Smooth muscle cell (in vitro differentiated cells): ENCODE measurements at regions not wholly inside any gene's neighbourhood (a gene's known extent, or its start where the extent isn't known, plus 50 kb on each side); places are given as distances from the start of the nearest gene placed in this dataset.
"Not testable (repeated sequence)": the region's sequence is repeated elsewhere in the genome, so short reads cannot be mapped to it uniquely, and the experiment has no call there.

Source experiments
- DNase-seq: peaks from one replicate; lab custom pipeline; 2025; ENCODE audit not compliant: unreplicated experiment; lab: John Stamatoyannopoulos, UW
- H2AFZ ChIP-seq: fragments of 200-600 bp; sonication (generic); 2 replicates; pipeline ENCODE4 v1.6.0; 2016; ENCODE audit warnings: antibody characterized with exemption, low read depth, mild to moderate bottlenecking
- H3F3A ChIP-seq: fragments of 200-600 bp; sonication (generic); 2 replicates; pipeline ENCODE4 v1.6.0; 2017; ENCODE audit warnings: antibody characterized with exemption, low read depth
- H3K27ac ChIP-seq: fragments of 200-600 bp; sonication (generic); 2 replicates; pipeline ENCODE4 v1.5.1; 2016; ENCODE audit warnings: low read depth, mild to moderate bottlenecking
- H3K27me3 ChIP-seq: fragments of 200-600 bp; sonication (generic); 2 replicates; pipeline ENCODE4 v1.6.1; 2016; ENCODE audit warnings: low read depth, mild to moderate bottlenecking
- H3K36me3 ChIP-seq: fragments of 200-600 bp; sonication (generic); 2 replicates; pipeline ENCODE4 v1.5.1; 2016; ENCODE audit warnings: low read depth
- H3K4me1 ChIP-seq: fragments of 200-600 bp; sonication (generic); 2 replicates; pipeline ENCODE4 v1.5.1; 2016; ENCODE audit warnings: low read depth
- H3K4me2 ChIP-seq: fragments of 200-600 bp; sonication (generic); 2 replicates; pipeline ENCODE4 v1.6.0; 2016; ENCODE audit warnings: mild to moderate bottlenecking
- H3K4me3 ChIP-seq: fragments of 200-600 bp; sonication (generic); 2 replicates; pipeline ENCODE4 v1.5.1; 2016; ENCODE audit warnings: mild to moderate bottlenecking
- H3K79me2 ChIP-seq: fragments of 200-600 bp; sonication (generic); 2 replicates; pipeline ENCODE4 v1.6.0; 2016; ENCODE audit warnings: low read depth, mild to moderate bottlenecking
- H3K9ac ChIP-seq: fragments of 200-600 bp; sonication (generic); 2 replicates; pipeline ENCODE4 v1.6.0; 2016; ENCODE audit warnings: low read depth
- H3K9me3 ChIP-seq: fragments of 200-600 bp; sonication (generic); replicated peaks from 2 replicates; pipeline ENCODE4 v1.5.1; 2016; ENCODE audit warnings: low read depth
- H4K20me1 ChIP-seq: fragments of 200-600 bp; sonication (generic); 2 replicates; pipeline ENCODE4 v1.6.0; 2016; ENCODE audit warnings: low read depth
- WGBS: methylation state at CpG from one replicate; pipeline ENCODE4 v1.1.7; 2016; ENCODE audit warnings: low lambda C conversion rate; 5-methylcytosine and 5-hydroxymethylcytosine counted together
- TF ChIP-seq, protein P1 (sequence below): fragments of 200-600 bp; sonication (generic); IDR thresholded peaks from 2 replicates; pipeline ENCODE4 v1.5.1; 2017; ENCODE audit warnings: borderline replicate concordance, mild to moderate bottlenecking, antibody characterized with exemption; ENCODE audit not compliant: insufficient read depth, poor library complexity, severe bottlenecking

DNA sequence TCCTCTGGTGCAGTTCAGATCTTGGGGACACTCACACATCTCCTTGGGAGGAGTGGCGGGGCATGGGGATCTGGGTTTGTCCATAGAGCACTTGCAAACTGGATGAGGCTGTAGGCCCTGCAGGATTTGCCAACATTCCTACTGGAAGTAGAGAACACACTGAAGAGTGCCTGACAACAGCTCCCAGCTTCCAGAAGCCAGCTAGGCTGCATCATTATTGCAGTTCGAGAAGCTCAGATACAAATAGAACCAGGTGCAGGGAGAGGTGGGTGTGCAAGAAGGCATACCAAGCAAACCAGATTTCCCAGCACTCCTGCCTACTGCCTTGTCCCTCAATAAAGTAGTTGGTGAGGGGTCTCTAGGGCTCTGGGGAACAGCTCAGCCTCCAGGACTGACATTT is 52.5 kb downstream of the RHOB start:
- no peaks in the 10 kb centered on the region for H3K27me3 ChIP-seq
- H3K27ac ChIP-seq = no peak overlapping the region
- DNase-seq = no peak
- H2AFZ ChIP-seq = no peak overlapping the region
- H3K79me2 ChIP-seq = no peaks in the 10 kb centered on the region
- H3K36me3 ChIP-seq = no peaks in the 10 kb centered on the region
- peaks cover 5% of the 10 kb centered on the region for H3K4me1 ChIP-seq
- TF ChIP-seq, protein P1, sequence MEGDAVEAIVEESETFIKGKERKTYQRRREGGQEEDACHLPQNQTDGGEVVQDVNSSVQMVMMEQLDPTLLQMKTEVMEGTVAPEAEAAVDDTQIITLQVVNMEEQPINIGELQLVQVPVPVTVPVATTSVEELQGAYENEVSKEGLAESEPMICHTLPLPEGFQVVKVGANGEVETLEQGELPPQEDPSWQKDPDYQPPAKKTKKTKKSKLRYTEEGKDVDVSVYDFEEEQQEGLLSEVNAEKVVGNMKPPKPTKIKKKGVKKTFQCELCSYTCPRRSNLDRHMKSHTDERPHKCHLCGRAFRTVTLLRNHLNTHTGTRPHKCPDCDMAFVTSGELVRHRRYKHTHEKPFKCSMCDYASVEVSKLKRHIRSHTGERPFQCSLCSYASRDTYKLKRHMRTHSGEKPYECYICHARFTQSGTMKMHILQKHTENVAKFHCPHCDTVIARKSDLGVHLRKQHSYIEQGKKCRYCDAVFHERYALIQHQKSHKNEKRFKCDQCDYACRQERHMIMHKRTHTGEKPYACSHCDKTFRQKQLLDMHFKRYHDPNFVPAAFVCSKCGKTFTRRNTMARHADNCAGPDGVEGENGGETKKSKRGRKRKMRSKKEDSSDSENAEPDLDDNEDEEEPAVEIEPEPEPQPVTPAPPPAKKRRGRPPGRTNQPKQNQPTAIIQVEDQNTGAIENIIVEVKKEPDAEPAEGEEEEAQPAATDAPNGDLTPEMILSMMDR = no peak
- no peaks in the 10 kb centered on the region for H3F3A ChIP-seq
- H3K9ac ChIP-seq = no peak overlapping the region
- no peaks in the 10 kb centered on the region for H3K9me3 ChIP-seq
- no peak overlapping the region for H3K4me2 ChIP-seq
- no peak overlapping the region for H3K4me3 ChIP-seq
- 93% methylated on average over 2 of the region's 2 CpGs for WGBS
- no peaks in the 10 kb centered on the region for H4K20me1 ChIP-seq

DNA sequence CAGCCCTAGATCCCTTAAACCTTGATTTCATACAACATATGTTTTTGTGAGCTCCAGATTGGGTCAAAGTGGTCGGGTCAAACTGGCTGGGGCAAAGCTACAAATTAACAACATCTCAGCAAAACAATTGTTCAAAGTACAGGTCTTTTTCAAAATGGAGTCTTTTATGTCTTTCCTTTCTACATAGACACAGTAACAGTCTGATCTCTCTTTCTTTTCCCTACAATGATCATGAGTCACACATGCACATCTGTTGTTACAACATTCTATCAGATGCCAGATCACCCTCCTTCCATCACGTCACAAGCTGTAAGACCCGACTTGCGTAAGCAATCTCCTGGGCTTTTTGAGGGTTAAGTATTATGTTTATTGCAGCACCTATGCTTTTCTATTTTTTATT is 55.1 kb downstream of the RHOB start:
- TF ChIP-seq, protein P1 = no peak
- H3K4me2 ChIP-seq = no peak overlapping the region
- DNase-seq = no peak
- H3K27ac ChIP-seq = peak overlapping the region; percentile 48
- 40% methylated on average over 4 of the region's 4 CpGs for WGBS
- H3K4me3 ChIP-seq = no peak overlapping the region
- no peaks in the 10 kb centered on the region for H4K20me1 ChIP-seq
- H3K4me1 ChIP-seq = peaks cover 3% of the 10 kb centered on the region
- H3K9ac ChIP-seq = peak overlapping the region; percentile 55
- H3K79me2 ChIP-seq = no peaks in the 10 kb centered on the region
- H3K36me3 ChIP-seq = no peaks in the 10 kb centered on the region
- no peaks in the 10 kb centered on the region for H3K9me3 ChIP-seq
- peaks cover 11% of the 10 kb centered on the region for H3F3A ChIP-seq
- no peaks in the 10 kb centered on the region for H3K27me3 ChIP-seq
- H2AFZ ChIP-seq = no peak overlapping the region

DNA sequence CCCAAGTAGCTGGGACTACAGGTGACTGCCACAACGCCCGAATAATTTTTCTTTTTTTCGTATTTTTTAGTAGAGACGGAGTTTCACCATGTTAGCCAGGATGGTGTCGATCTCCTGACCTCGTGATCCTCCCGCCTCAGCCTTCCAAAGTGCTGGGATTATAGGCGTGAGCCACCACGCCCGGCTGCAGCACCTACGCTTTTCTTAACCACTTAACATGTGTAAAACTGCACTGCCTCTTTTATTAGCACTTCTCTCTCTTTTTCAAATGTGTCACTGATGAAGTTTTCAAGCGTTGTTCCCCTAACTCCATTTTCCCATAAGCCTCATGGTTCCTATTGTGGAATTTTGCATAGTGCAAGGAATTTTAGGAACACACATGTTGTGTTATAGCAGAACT is 55.6 kb downstream of the RHOB start:
- H3K36me3 ChIP-seq, H3K27me3 ChIP-seq, DNase-seq, H4K20me1 ChIP-seq, H3K79me2 ChIP-seq, H3K9me3 ChIP-seq, H3K4me1 ChIP-seq, H3K4me2 ChIP-seq, H2AFZ ChIP-seq, H3K9ac ChIP-seq, H3K4me3 ChIP-seq: not testable (repeated sequence)
- 97% methylated on average over 12 of the region's 12 CpGs for WGBS
- peaks cover 11% of the 10 kb centered on the region for H3F3A ChIP-seq
- peak overlapping the region; percentile 48 for H3K27ac ChIP-seq

DNA sequence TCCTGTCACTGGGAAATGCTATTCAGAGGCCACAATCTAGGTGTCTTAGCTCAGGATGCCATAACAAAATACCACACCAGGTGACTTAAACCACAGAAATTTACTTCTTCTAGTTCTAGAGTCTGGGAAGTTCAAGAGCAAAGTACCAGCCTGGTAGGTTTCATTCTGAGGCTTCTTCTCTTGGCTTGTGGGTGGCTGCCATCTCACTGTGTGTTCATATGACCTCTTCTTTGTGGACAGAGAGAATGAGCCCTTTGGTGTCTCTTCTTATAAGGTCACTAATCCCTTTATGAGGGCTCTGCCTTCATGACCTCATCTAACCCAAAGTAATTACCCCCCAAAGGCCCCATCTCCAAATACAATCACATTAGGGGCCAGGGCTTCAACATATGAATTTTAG is 57.3 kb downstream of the RHOB start:
- H3K27me3 ChIP-seq = no peaks in the 10 kb centered on the region
- peaks cover 4% of the 10 kb centered on the region for H3K4me1 ChIP-seq
- no peak overlapping the region for H3K27ac ChIP-seq
- H3K9ac ChIP-seq = no peak overlapping the region
- DNase-seq = no peak
- no peak overlapping the region for H2AFZ ChIP-seq
- TF ChIP-seq, protein P1 = no peak
- no peaks in the 10 kb centered on the region for H3K9me3 ChIP-seq
- H3K36me3 ChIP-seq = no peaks in the 10 kb centered on the region
- peaks cover 19% of the 10 kb centered on the region for H3F3A ChIP-seq
- H3K4me3 ChIP-seq = no peak overlapping the region
- no peaks in the 10 kb centered on the region for H4K20me1 ChIP-seq
- no peak overlapping the region for H3K4me2 ChIP-seq
- H3K79me2 ChIP-seq = no peaks in the 10 kb centered on the region
